ENCODE measurements at regions not wholly inside any gene's neighbourhood (a gene's known extent, or its start where the extent isn't known, plus 50 kb on each side); places are given as distances from the start of the nearest gene placed in this dataset.

DNA sequence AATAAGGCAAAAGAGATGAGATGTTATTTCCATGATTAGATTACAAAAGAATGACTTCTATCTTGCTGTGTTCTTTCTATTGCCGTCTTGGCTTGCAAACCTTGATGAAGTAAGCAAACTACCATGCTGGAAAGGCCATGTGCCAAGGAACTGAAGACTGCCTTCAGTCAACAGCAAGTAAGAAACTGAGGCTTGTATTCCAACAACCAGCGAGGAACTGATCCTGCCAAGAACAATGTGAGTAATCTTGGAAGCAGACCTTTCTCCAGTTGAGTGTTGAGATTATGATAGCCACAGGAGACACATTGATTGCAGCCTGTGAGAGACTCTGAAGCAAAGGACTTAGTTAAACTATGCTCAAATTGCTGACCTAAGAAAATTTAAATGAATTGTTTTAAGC is 164.6 kb upstream of the GRM3 start:
- no peak overlapping the region for H3K4me3 ChIP-seq (ENCODE audit: low read depth, low read length)
- no peak for DNase-seq (ENCODE audit: low read depth)
- TF ChIP-seq, protein P1, sequence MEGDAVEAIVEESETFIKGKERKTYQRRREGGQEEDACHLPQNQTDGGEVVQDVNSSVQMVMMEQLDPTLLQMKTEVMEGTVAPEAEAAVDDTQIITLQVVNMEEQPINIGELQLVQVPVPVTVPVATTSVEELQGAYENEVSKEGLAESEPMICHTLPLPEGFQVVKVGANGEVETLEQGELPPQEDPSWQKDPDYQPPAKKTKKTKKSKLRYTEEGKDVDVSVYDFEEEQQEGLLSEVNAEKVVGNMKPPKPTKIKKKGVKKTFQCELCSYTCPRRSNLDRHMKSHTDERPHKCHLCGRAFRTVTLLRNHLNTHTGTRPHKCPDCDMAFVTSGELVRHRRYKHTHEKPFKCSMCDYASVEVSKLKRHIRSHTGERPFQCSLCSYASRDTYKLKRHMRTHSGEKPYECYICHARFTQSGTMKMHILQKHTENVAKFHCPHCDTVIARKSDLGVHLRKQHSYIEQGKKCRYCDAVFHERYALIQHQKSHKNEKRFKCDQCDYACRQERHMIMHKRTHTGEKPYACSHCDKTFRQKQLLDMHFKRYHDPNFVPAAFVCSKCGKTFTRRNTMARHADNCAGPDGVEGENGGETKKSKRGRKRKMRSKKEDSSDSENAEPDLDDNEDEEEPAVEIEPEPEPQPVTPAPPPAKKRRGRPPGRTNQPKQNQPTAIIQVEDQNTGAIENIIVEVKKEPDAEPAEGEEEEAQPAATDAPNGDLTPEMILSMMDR (IDR thresholded peaks at IDR 0.05; ENCODE audit: insufficient read depth, low read depth, low read length): no peak

DNA sequence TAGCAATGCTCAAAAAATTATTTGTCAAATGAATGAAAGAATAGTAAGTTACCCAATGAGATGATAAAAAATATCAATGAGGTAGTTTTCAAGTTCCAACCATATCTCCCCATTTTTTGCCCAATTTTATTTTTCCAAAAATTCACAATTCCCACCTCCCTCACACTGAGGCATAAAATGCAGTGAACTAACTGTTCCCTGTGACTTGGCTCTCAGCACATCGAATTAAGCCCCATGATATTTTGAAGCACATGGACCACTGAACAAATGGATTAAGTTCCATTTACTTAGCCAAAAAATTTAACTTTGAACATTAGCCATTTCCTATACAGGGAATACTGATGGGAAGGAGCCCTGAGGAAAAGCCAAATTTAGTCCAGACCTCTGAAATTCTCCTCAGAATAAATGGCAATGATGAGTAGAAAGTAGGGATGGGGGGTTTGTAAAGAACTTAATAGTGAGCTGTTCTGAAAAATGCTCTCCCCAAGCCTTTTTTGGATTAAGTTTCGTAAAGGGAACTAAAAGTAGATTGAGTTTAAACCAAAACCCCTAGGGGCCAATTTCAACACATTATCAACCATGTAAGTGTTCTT is 166.3 kb upstream of the GRM3 start:
- DNase-seq (ENCODE audit: low read depth): no peak
- TF ChIP-seq, protein P1 (IDR thresholded peaks at IDR 0.05; ENCODE audit: insufficient read depth, low read depth, low read length): no peak
- no peak overlapping the region for H3K4me3 ChIP-seq (ENCODE audit: low read depth, low read length)

DNA sequence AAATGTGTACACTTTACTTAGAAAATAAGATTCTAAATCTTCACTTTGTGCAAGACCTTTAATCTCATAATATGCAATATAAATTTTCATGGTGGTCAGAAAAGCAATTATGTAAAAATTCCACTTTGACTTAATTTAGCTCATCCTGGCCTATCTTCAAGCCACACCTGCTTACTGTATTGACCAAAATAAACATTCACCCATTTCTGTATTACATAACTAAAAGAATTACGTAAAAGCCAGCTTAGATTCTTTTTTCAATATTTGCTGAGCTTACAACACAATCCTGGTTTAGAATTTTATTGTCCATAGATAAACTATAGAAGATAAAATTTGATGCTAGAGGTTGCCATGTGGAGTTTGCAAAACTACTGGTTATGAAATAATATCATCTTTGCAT is 172.9 kb upstream of the GRM3 start:
- TF ChIP-seq, protein P1 (IDR thresholded peaks at IDR 0.05; ENCODE audit: insufficient read depth, low read depth, low read length): no peak
- H3K4me3 ChIP-seq (ENCODE audit: low read depth, low read length): no peak overlapping the region

DNA sequence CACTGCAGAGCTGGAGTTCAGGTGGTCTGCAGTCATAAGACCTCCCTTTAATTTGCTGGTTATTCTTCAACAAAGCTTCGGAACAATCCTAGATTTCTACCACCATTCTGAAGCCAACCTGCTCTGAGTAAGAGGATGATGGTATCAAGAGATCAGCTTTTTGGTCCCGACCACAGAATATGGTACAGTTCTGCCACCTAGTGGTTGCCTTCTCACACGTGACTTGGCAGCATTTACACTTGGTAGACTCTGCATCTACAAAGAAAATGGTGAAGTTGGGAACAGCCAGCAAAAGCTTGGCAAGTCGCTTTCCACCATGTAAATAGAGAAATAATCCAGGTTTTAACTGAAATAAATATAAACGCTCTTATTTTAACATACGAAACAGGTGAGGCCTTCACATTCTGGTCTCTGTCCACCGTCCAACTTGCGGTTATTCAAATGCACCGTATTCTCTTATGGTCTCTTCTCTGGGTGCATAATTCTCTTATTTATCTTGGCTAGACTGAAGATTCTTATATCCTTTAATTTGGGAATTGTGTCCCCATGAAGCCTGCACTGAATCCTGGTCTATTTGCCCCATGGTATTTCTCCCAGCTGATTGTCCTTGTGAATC is 173.9 kb upstream of the GRM3 start:
- DNase-seq (ENCODE audit: low read depth): peak; percentile 28
- H3K4me3 ChIP-seq (ENCODE audit: low read depth, low read length): no peak overlapping the region
- TF ChIP-seq, protein P1 (IDR thresholded peaks at IDR 0.05; ENCODE audit: insufficient read depth, low read depth, low read length): peak; percentile 54

More for the DNA sequence above, 172.9 kb upstream of the GRM3 start:
- no peak for DNase-seq (ENCODE audit: low read depth)

DNA sequence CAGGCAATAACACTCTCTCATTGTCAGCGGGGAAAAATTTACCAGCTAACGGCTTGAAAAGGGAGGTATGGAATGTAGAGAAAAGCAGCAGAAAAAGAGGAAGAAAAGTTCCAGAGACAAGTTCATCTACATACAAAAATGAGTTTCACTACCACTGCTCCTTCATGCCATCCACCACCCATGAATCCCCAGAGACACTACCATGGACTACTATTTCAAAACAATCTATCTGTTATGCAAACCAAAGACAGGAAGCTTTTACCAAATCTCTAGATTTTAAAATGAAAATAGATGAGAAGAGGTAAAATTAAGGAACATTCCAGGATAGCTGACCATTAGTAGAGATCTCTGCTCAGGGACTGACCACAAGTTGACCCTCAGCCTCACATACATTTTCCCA is 189.0 kb upstream of the GRM3 start:
- H3K4me3 ChIP-seq (ENCODE audit: low read depth, low read length): no peak overlapping the region
- no peak for DNase-seq (ENCODE audit: low read depth)
- TF ChIP-seq, protein P1 (IDR thresholded peaks at IDR 0.05; ENCODE audit: insufficient read depth, low read depth, low read length): no peak

DNA sequence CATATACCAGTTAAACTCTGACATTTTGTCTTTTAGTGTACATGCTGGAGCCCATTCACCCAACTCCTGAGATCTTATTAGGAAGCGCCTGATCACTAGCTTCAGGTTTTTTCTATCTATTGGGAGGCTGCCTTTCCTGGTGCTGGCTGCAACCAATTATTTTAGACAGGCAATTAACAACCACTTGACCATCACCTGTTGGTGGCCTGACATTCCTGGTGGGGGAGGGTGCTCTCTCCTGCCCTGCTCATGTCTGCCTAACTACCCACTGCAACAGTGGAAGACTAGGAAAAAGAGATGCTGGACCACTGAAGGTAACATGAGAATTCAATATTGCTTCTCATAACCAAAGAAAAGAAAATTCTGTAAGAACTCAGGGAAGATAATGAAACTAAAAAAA is 190.3 kb upstream of the GRM3 start:
- no peak for DNase-seq (ENCODE audit: low read depth)
- no peak overlapping the region for H3K4me3 ChIP-seq (ENCODE audit: low read depth, low read length)
- TF ChIP-seq, protein P1 (IDR thresholded peaks at IDR 0.05; ENCODE audit: insufficient read depth, low read depth, low read length): no peak

DNA sequence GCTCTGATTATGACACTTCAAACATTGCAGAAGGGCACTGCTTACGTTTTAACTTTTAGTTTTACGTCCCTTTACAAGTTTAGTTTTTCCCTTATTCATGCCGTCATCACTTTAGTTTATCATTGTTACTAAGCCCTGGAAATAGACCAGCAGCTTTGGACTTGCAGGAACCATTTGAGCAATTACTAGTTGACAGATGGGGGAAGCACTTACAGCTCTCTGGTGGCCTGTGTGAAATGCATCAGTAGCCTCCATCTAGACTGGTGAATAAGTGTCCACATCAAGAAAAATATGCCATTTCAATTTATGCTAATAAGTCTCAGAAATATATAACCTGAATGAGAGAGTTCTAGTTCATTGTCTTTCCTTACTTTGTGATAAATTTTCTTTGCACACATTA is 194.9 kb upstream of the GRM3 start:
- no peak for DNase-seq (ENCODE audit: low read depth)
- H3K4me3 ChIP-seq (ENCODE audit: low read depth, low read length): no peak overlapping the region
- TF ChIP-seq, protein P1 (IDR thresholded peaks at IDR 0.05; ENCODE audit: insufficient read depth, low read depth, low read length): no peak

All from fibroblast of villous mesenchyme (primary cell).